ENCODE measurements at regions not wholly inside any gene's neighbourhood (a gene's known extent, or its start where the extent isn't known, plus 50 kb on each side); places are given as distances from the start of the nearest gene placed in this dataset.

DNA sequence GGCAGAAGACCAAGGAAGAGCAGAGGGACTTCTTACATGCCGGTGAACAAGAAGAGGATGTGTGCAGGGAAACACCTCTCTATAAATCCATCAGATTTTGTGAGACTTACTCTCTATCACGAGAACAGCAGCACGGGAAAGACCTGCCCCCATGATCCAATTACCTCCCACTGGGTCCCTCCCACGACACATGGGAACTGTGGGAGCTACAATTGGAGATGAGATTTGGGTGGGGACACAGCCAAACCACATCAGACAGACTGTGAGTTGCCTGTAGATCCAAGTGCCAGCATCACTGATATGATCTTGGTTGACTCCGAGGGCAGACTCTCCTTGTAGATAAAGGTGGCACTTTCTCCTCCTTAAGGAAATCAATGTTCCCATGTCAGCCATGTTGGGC is 414.8 kb upstream of the JARID2 start:
- intact Hi-C loops (cut with micrococcal nuclease; ENCODE audit: unreplicated experiment): no loop called here
- Histone ChIP-seq H3K4me1 (ENCODE audit: insufficient read depth, low read length, poor library complexity, severe bottlenecking) (no peaks in the 10 kb centered on the region), H2AFZ (ENCODE audit: low read length) (no peak overlapping the region), H3K4me3 (ENCODE audit: low read depth, low read length, poor library complexity, severe bottlenecking) (no peak overlapping the region), H3K4me2 (ENCODE audit: low read length) (no peak overlapping the region), H3K79me2 (ENCODE audit: insufficient read depth, low read depth, low read length) (no peaks in the 10 kb centered on the region), H3K27ac (ENCODE audit: low read depth, low read length, poor library complexity, severe bottlenecking) (no peak overlapping the region), H3K36me3 (ENCODE audit: insufficient read depth, low read length) (no peaks in the 10 kb centered on the region), H4K20me1 (ENCODE audit: insufficient read depth, low read length) (no peaks in the 10 kb centered on the region), H3K9me3 (ENCODE audit: low read length) (no peaks in the 10 kb centered on the region), H3K9me2 (ENCODE audit: insufficient read depth, low read length) (no peaks in the 10 kb centered on the region)
- POLR2A ChIA-PET: no interaction called here
- DNase-seq (ENCODE audit: low spot score): no peak
- CTCF ChIA-PET (ENCODE audit: unreplicated experiment): no interaction called here
- no peak for TF ChIP-seq EZH2phosphoT487 (IDR thresholded peaks at IDR 0.05; ENCODE audit: borderline replicate concordance, low read depth, low read length)
- TF ChIP-seq, protein P1, sequence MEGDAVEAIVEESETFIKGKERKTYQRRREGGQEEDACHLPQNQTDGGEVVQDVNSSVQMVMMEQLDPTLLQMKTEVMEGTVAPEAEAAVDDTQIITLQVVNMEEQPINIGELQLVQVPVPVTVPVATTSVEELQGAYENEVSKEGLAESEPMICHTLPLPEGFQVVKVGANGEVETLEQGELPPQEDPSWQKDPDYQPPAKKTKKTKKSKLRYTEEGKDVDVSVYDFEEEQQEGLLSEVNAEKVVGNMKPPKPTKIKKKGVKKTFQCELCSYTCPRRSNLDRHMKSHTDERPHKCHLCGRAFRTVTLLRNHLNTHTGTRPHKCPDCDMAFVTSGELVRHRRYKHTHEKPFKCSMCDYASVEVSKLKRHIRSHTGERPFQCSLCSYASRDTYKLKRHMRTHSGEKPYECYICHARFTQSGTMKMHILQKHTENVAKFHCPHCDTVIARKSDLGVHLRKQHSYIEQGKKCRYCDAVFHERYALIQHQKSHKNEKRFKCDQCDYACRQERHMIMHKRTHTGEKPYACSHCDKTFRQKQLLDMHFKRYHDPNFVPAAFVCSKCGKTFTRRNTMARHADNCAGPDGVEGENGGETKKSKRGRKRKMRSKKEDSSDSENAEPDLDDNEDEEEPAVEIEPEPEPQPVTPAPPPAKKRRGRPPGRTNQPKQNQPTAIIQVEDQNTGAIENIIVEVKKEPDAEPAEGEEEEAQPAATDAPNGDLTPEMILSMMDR (conservative IDR thresholded peaks at IDR 0.05; ENCODE audit: low read length): no peak
- BruUV-seq (replicated peaks): no TSS peak

DNA sequence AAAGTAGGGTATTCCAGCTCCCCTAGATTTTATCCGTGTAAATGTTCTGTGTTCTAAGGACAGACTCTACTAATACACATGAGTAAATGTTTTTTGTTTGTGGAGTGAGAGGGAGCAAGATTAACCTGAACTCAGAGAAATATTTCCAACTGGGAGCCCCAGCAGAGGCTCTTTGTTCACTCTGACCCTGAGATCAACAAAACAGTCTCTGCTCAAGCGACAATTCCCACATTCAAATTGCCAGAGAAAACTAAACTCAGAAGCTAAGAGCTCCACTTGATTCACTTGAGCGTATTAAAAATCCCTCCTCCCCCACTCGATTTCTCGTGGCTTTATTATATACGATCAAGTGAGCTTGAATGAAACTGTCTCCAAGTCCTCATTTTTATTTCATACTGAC is 413.9 kb upstream of the JARID2 start:
- BruUV-seq (replicated peaks): no TSS peak
- CTCF ChIA-PET (ENCODE audit: unreplicated experiment): no interaction called here

DNA sequence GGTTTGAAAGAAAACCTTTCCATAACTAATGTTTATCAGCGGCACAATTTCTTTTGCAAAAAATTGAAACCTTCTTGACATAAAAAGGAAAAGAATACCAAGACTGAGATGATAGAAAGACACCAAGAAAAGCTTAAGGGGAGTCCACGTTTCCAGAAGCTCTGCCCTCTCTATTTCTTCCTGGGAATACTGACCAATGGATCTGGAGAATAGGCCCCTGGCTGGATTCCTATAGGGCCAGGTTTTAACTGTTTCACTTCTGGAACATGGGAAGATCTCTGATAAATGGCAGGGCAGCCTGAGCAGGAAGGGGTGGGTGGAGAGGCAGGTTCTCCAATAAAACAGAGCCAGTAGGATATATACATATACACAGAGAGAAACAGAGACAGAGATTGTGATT is 413.4 kb upstream of the JARID2 start:
- BruUV-seq (replicated peaks): no TSS peak
- no peak for DNase-seq (ENCODE audit: low spot score)
- CTCF ChIA-PET (ENCODE audit: unreplicated experiment): no interaction called here

More for the DNA sequence above, 413.9 kb upstream of the JARID2 start:
- no peak for TF ChIP-seq EZH2phosphoT487 (IDR thresholded peaks at IDR 0.05; ENCODE audit: borderline replicate concordance, low read depth, low read length)
- TF ChIP-seq, protein P1 (conservative IDR thresholded peaks at IDR 0.05; ENCODE audit: low read length): no peak
- Histone ChIP-seq H3K4me1 (ENCODE audit: insufficient read depth, low read length, poor library complexity, severe bottlenecking) (no peaks in the 10 kb centered on the region), H4K20me1 (ENCODE audit: insufficient read depth, low read length) (no peaks in the 10 kb centered on the region), H3K4me3 (ENCODE audit: low read depth, low read length, poor library complexity, severe bottlenecking) (no peak overlapping the region), H3K9me3 (ENCODE audit: low read length) (no peaks in the 10 kb centered on the region), H3K36me3 (ENCODE audit: insufficient read depth, low read length) (no peaks in the 10 kb centered on the region), H3K9me2 (ENCODE audit: insufficient read depth, low read length) (no peaks in the 10 kb centered on the region), H2AFZ (ENCODE audit: low read length) (no peak overlapping the region), H3K79me2 (ENCODE audit: insufficient read depth, low read depth, low read length) (no peaks in the 10 kb centered on the region), H3K4me2 (ENCODE audit: low read length) (no peak overlapping the region), H3K27ac (ENCODE audit: low read depth, low read length, poor library complexity, severe bottlenecking) (no peak overlapping the region)
- DNase-seq (ENCODE audit: low spot score): no peak
- POLR2A ChIA-PET: interaction anchor here (0.6 to 0.8 kb wide), 3 partner anchors 19 to 793 kb away, joined by 4 to 5 read pairs (median 5); no protein-coding TSS in a partner anchor
- intact Hi-C loops (cut with micrococcal nuclease; ENCODE audit: unreplicated experiment): no loop called here

More for the DNA sequence above, 413.4 kb upstream of the JARID2 start:
- H3K4me3 ChIP-seq (ENCODE audit: low read depth, low read length, poor library complexity, severe bottlenecking): no peak overlapping the region
- no peak overlapping the region for H3K27ac ChIP-seq (ENCODE audit: low read depth, low read length, poor library complexity, severe bottlenecking)
- intact Hi-C loops (cut with micrococcal nuclease; ENCODE audit: unreplicated experiment): no loop called here
- no peak for TF ChIP-seq EZH2phosphoT487 (IDR thresholded peaks at IDR 0.05; ENCODE audit: borderline replicate concordance, low read depth, low read length)
- TF ChIP-seq, protein P1 (conservative IDR thresholded peaks at IDR 0.05; ENCODE audit: low read length): no peak
- H3K79me2 ChIP-seq (ENCODE audit: insufficient read depth, low read depth, low read length): no peaks in the 10 kb centered on the region
- no peak overlapping the region for H3K4me2 ChIP-seq (ENCODE audit: low read length)
- H3K36me3 ChIP-seq (ENCODE audit: insufficient read depth, low read length): no peaks in the 10 kb centered on the region
- H2AFZ ChIP-seq (ENCODE audit: low read length): no peak overlapping the region
- H4K20me1 ChIP-seq (ENCODE audit: insufficient read depth, low read length): no peaks in the 10 kb centered on the region
- H3K9me2 ChIP-seq (ENCODE audit: insufficient read depth, low read length): no peaks in the 10 kb centered on the region
- POLR2A ChIA-PET: interaction anchor here (0.6 to 0.8 kb wide), 3 partner anchors 20 to 793 kb away, joined by 4 to 5 read pairs (median 5); no protein-coding TSS in a partner anchor
- H3K4me1 ChIP-seq (ENCODE audit: insufficient read depth, low read length, poor library complexity, severe bottlenecking): no peaks in the 10 kb centered on the region
- H3K9me3 ChIP-seq (ENCODE audit: low read length): no peaks in the 10 kb centered on the region
